ENCODE measurements at regions not wholly inside any gene's neighbourhood (a gene's known extent, or its start where the extent isn't known, plus 50 kb on each side); places are given as distances from the start of the nearest gene placed in this dataset.

DNA sequence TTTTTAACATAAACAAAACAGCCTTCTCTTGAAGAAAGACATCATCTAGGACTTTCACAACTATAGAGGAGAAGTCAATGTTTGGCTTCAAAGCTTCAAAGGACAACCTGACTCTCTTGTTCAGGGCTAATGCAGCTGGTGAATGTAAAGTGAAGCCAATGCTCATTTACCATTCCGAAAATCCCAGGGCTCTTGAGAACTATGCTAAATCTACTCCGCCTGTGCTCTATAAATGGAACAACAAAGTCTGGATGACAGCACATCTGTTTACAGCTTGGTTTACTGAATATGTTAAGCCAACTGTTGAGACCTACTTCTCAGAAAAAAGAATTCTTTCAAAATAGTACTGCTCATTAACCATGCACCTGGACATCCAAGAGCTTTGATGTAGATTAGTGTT is 259.8 kb upstream of the NR5A2 start:
- TF ChIP-seq, protein P1, sequence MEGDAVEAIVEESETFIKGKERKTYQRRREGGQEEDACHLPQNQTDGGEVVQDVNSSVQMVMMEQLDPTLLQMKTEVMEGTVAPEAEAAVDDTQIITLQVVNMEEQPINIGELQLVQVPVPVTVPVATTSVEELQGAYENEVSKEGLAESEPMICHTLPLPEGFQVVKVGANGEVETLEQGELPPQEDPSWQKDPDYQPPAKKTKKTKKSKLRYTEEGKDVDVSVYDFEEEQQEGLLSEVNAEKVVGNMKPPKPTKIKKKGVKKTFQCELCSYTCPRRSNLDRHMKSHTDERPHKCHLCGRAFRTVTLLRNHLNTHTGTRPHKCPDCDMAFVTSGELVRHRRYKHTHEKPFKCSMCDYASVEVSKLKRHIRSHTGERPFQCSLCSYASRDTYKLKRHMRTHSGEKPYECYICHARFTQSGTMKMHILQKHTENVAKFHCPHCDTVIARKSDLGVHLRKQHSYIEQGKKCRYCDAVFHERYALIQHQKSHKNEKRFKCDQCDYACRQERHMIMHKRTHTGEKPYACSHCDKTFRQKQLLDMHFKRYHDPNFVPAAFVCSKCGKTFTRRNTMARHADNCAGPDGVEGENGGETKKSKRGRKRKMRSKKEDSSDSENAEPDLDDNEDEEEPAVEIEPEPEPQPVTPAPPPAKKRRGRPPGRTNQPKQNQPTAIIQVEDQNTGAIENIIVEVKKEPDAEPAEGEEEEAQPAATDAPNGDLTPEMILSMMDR (IDR thresholded peaks at IDR 0.05; ENCODE audit: low read length), result no peak
- no peak for TF ChIP-seq EZH2 (IDR thresholded peaks at IDR 0.05; ENCODE audit: borderline replicate concordance, low read length)

All from OCI-LY1 (cell line).